Activated CD8-positive, alpha-beta T cell treated with anti-CD3 and anti-CD28 coated beads, Interleukin-2, amount 10 ng/mL, durations not matched to agents 7 days and 5 days (primary cell): ENCODE measurements at regions not wholly inside any gene's neighbourhood (a gene's known extent, or its start where the extent isn't known, plus 50 kb on each side); places are given as distances from the start of the nearest gene placed in this dataset.

Experiments used
- ATAC-seq: fragments of 150-1000 bp; cut with Tn5 transposase; one replicate; pipeline ENCODE4 v1.10.0; 2021; ENCODE audit warnings: moderate library complexity
- CTCF ChIA-PET: fragments of 350-600 bp; sonication (Branson Sonifier 250); formaldehyde crosslinking; loops from one replicate; lab custom pipeline; 2021; ENCODE audit warnings: antibody characterized with exemption; lab: Charles Lee
- POLR2A ChIA-PET: fragments of 350-600 bp; sonication (Branson Sonifier 250); formaldehyde crosslinking; loops from one replicate; lab custom pipeline; 2021; ENCODE audit warnings: antibody characterized with exemption; lab: Charles Lee
- DNase-seq: peaks from one replicate; pipeline ENCODE4 v3.0.0-alpha.2; 2020
- H3K27ac Mint-ChIP-seq: one replicate; pipeline ENCODE4 v1.8.0; 2021; ENCODE audit warnings: mild to moderate bottlenecking, mixed read lengths
- H3K27me3 Mint-ChIP-seq: one replicate; pipeline ENCODE4 v1.8.0; 2021; ENCODE audit warnings: low read depth, mixed read lengths
- H3K36me3 Mint-ChIP-seq: one replicate; pipeline ENCODE4 v1.8.0; 2021; ENCODE audit warnings: low read depth, mixed read lengths
- H3K4me1 Mint-ChIP-seq: one replicate; pipeline ENCODE4 v1.8.0; 2021; ENCODE audit warnings: low read depth, mixed read lengths
- H3K4me3 Mint-ChIP-seq: one replicate; pipeline ENCODE4 v1.8.0; 2021; ENCODE audit warnings: mild to moderate bottlenecking, mixed read lengths
- H3K9me3 Mint-ChIP-seq: one replicate; pipeline ENCODE4 v1.8.0; 2022; ENCODE audit warnings: mixed read lengths; ENCODE audit not compliant: insufficient read depth

DNA sequence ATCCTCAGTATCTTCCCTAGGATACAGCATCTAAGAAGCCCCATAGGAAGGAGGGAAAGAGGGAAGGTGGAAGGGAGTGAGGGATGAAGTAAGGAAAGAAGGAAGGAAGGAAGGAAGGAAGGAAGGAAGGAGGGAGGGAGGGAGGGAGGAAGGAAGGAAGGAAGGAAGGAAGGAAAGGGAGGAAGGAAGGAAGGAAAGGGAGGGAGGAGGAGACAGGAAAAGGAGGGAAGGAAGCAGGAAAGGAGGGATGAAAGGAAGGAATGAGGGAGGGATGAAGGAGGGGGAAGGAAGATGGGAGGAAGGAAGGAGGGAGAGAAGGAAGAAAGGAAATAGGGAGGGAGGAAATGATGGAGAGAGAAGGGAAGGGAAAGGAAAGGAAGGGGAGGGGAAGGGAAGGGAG, 455.6 kb upstream of the ZMIZ1 start:
- DNase-seq (no peak), ATAC-seq (no peak)
- Mint-ChIP-seq H3K4me3 (no peak overlapping the region), H3K9me3 (peaks cover 5% of the 10 kb centered on the region), H3K27me3 (peaks cover 15% of the 10 kb centered on the region), H3K27ac (no peak overlapping the region), H3K4me1 (no peaks in the 10 kb centered on the region), H3K36me3 (no peaks in the 10 kb centered on the region)
- ChIA-PET CTCF (no interaction called here), POLR2A (no interaction called here)

DNA sequence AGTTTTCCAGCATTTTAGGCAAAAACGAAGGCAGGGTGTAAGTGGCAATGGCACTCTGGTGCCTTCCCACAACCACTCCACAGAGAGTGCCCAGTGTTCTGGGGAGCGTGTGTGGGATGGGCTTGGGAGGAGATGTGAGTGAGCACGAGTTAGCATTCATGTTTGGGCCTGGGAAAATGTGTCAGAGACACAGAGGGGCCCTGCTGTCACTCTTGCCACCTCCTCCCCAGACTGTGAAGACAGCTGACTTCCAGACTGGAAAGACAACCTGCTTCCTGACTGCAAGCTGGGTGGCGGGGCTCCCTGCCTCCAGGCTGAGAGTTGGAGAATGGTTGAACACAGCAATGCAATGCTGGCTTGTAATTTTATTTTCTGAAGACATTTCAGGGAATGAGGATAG, 454.5 kb upstream of the ZMIZ1 start:
- H3K27ac Mint-ChIP-seq: no peak overlapping the region
- H3K4me3 Mint-ChIP-seq: no peak overlapping the region
- no peaks in the 10 kb centered on the region for H3K4me1 Mint-ChIP-seq
- H3K27me3 Mint-ChIP-seq: peaks cover 14% of the 10 kb centered on the region
- H3K36me3 Mint-ChIP-seq: no peaks in the 10 kb centered on the region
- DNase-seq (no peak), ATAC-seq (no peak)
- no peaks in the 10 kb centered on the region for H3K9me3 Mint-ChIP-seq
- POLR2A ChIA-PET: no interaction called here
- CTCF ChIA-PET: interaction anchor here (0.9 kb wide), 1 partner anchor 581 kb away, joined by 3 read pairs; no protein-coding TSS in a partner anchor

DNA sequence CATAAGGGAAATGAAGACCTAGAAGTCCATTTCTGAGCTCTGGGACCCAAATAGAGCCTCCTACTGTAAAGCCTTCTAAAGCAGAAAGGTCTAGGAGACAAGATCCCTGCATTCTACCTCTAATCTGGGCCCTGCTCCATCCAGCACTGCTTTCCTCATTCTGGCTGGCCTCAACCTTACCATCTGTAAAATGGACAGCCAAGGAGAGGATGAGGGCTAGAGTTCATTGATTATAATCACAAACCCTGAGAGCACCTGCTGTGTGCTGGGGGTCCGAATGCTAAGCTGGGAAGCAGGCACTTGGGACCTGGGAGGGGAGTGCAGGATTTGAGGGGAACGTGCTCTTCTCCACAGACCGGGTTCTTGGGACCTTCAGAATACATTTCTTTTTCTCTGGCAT, 454.0 kb upstream of the ZMIZ1 start:
- H3K9me3 Mint-ChIP-seq: no peaks in the 10 kb centered on the region
- CTCF ChIA-PET: interaction anchor here (0.9 kb wide), 1 partner anchor 581 kb away, joined by 3 read pairs; no protein-coding TSS in a partner anchor

DNA sequence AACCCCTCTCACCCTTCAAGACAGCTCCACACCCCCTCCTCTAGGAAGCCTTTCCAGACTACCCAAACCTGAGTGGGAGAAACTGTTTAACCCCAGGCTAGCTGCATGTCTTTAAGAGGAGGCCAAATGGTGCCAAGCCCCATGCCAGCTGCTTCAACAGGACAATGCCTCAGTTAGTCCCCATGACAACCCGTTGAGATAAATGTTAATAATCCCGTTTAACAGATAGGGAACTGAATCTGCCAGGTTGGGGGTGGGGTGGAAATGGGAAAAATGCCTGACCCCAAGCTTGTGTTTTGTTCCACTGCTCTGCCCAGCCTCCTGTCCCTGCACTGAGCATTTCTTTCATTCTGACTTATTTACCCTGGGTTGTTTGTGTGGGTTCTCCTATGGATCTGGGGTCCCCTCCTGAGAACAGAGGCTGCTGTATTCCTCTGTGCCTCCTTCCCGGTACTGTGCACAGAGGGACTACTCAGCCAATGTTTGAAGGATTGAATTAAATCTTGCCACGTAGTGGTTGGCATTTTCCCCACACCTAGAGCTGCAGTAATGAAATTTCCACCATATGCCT, 452.6 kb upstream of the ZMIZ1 start:
- no peaks in the 10 kb centered on the region for H3K36me3 Mint-ChIP-seq
- ATAC-seq (no peak), DNase-seq (no peak)
- POLR2A ChIA-PET: no interaction called here
- peaks cover 6% of the 10 kb centered on the region for H3K27me3 Mint-ChIP-seq
- no peaks in the 10 kb centered on the region for H3K9me3 Mint-ChIP-seq
- CTCF ChIA-PET: no interaction called here
- H3K4me3 Mint-ChIP-seq: no peak overlapping the region
- H3K4me1 Mint-ChIP-seq: no peaks in the 10 kb centered on the region
- H3K27ac Mint-ChIP-seq: no peak overlapping the region

More for the DNA sequence above, 454.0 kb upstream of the ZMIZ1 start:
- Mint-ChIP-seq H3K27me3 (peaks cover 13% of the 10 kb centered on the region), H3K4me3 (no peak overlapping the region), H3K4me1 (no peaks in the 10 kb centered on the region), H3K27ac (no peak overlapping the region), H3K36me3 (no peaks in the 10 kb centered on the region)
- POLR2A ChIA-PET: no interaction called here
- ATAC-seq: no peak
- no peak for DNase-seq

DNA sequence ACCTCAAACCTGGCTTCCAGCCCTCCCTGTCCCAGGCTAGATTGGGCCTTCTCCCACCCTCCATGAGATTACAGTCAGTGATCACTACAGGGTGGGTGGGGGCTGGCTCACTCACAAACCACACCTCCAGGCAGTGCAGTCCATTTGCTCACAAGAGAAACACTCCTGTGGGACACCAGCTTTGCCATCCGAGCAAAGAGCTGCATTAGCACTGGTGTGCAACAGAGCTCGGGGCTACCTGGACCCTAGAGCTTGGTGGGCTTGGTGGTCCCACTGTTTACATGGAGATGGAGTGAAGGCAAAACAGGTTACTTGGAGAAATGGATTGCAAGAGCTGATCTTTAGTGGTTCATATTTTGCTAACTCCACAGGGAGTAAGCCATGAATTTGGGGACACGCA, 451.7 kb upstream of the ZMIZ1 start:
- Mint-ChIP-seq H3K36me3 (no peaks in the 10 kb centered on the region), H3K4me1 (no peaks in the 10 kb centered on the region), H3K9me3 (no peaks in the 10 kb centered on the region), H3K27me3 (peaks cover 6% of the 10 kb centered on the region), H3K4me3 (no peak overlapping the region), H3K27ac (no peak overlapping the region)
- ChIA-PET POLR2A (no interaction called here), CTCF (no interaction called here)
- DNase-seq: no peak
- ATAC-seq: no peak

DNA sequence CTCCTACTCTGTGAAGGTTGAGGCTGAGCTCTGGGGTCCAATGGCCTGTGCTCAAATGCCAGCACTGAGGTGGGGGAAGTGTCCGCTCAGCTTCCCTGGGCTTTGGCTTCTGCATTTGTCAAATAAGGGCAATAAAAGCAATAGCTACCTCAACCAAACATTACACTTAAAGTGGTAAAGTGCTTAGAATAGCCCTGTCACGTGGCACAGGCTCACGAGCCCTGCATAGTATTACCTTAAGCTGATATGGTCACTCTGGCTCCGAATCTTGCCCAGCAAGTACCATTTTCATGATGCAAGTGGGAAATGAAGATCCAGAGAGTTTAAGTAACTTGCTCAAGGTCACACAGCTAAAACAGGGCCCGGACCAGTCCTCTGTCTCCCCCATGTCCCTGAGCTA, 451.1 kb upstream of the ZMIZ1 start:
- Mint-ChIP-seq H3K9me3 (no peaks in the 10 kb centered on the region), H3K4me1 (no peaks in the 10 kb centered on the region), H3K27ac (no peak overlapping the region), H3K36me3 (no peaks in the 10 kb centered on the region), H3K4me3 (no peak overlapping the region), H3K27me3 (peaks cover 6% of the 10 kb centered on the region)
- POLR2A ChIA-PET: no interaction called here
- DNase-seq (no peak), ATAC-seq (no peak)
- CTCF ChIA-PET: no interaction called here

DNA sequence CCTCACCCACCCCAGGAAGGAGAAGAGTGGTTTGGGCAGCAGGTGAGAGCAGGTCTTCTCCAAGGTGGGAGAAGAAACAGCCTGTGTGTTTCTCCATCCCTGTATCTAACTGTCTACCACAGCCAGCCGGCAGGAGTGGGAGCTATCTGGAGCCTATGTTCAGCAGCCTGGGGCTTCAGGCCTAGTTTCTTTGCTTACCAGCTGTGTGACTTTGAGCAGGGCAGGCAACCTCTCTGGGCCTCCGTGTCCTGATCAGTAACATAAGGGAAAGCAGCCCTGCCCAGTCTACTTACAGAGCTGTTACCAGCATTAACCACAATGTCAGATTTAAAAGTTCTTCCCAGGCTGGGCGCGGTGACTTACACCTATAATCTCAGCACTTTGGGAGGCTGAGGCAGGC, 450.7 kb upstream of the ZMIZ1 start:
- ChIA-PET CTCF (no interaction called here), POLR2A (no interaction called here)
- Mint-ChIP-seq H3K4me1 (no peaks in the 10 kb centered on the region), H3K36me3 (no peaks in the 10 kb centered on the region), H3K9me3 (no peaks in the 10 kb centered on the region), H3K27me3 (peaks cover 8% of the 10 kb centered on the region), H3K27ac (no peak overlapping the region), H3K4me3 (no peak overlapping the region)
- ATAC-seq (no peak), DNase-seq (no peak)

DNA sequence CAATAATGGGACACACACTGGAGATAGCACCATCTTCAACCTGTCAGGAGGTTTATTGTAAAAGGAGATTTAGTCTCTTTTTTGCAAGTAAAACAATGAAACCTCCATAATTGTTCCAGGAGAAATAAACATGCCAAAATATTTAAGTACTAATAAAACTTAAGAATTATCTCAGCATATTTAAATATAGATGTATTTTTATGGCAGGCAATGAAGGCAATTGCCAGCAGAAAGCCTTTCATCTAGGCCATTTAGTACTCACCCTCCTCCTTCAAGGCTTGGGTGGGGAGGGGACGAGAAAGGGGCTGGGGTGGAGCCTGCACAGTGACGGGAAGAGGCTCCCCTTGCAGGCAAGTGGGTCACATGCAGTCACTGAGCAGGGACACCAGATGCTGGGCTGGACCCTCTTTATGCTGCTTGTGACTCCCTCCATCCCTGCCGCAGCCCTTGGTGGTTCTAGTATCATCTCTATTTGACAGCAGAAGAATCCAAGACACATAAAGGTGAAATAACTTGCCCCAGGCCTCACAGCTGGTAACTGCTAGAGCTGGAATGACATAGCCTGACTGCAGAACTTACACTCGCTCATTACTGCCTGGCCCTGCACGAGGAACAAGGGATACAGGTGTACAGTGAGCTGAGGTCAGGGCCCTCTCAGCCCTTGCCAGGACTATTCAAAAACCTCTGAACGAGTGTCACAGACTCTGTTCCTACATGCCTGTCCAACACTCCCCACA, 449.5 kb upstream of the ZMIZ1 start:
- ATAC-seq (no peak), DNase-seq (no peak)
- Mint-ChIP-seq H3K9me3 (no peaks in the 10 kb centered on the region), H3K4me3 (no peak overlapping the region), H3K36me3 (no peaks in the 10 kb centered on the region), H3K27me3 (peaks cover 14% of the 10 kb centered on the region), H3K4me1 (no peaks in the 10 kb centered on the region), H3K27ac (no peak overlapping the region)
- ChIA-PET CTCF (interaction anchor here (1.1 kb wide), 1 partner anchor 14 kb away, joined by 3 read pairs; no protein-coding TSS in a partner anchor), POLR2A (no interaction called here)

DNA sequence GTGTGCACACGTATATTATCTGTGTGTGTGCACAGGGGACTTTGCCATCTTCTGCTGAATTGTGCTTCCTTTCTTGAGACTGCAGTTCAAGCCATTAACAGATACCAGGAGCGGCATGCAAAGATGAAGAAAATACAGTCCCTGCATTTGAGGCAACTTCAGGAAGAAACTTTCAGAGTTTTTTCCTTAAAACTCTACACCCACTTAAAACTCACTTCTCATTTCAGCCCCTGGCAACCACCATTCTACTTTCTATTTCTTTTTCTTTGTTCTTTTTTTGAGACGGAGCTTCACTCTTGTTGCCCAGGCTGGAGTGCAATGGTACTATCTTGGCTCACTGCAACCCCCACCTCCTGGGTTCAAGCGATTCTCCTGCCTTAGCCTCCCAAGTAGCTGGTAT, 448.9 kb upstream of the ZMIZ1 start:
- CTCF ChIA-PET: interaction anchor here (1.1 kb wide), 1 partner anchor 13 kb away, joined by 3 read pairs; no protein-coding TSS in a partner anchor

DNA sequence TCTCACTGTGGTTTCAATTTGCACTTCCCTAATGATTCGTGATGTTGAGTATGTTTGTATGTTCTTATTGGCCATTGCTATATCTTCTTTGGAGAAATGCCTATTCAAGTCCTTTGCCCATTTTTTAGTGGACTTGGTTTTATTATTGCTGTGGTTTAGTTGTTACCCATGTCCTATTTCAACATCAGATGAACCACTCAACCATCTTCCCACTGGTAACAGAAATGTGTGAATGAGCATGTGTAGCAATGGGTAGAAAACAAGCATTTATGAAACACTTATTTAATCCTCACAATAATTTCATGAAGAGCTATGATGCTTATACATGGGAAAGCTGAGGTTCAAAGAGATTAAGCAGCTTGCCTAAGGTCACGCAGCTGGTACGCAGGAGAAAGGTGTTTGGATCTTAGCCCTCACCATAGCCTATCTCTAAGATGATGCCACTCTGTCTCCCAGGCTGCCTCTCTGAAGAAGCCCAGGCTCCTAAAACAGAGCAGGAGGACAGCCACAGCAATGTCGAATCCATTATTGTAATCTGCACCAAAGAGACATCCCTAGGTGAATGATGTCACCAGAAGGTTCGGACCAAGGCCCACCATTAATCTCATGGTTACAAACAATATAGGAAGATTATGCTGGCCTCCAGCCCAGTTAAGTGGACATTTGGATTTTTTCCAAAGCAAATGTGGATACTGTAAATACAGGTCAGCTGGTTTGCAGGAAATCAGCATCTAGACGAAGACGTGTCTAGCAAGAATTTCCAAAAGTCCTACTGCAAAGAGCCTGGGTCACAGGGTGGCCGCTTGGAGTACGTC, 447.6 kb upstream of the ZMIZ1 start:
- no peak for DNase-seq
- POLR2A ChIA-PET: no interaction called here
- peaks cover 12% of the 10 kb centered on the region for H3K27me3 Mint-ChIP-seq
- CTCF ChIA-PET: no interaction called here
- H3K36me3 Mint-ChIP-seq: no peaks in the 10 kb centered on the region
- no peak overlapping the region for H3K27ac Mint-ChIP-seq
- ATAC-seq: no peak
- no peaks in the 10 kb centered on the region for H3K4me1 Mint-ChIP-seq
- H3K4me3 Mint-ChIP-seq: no peak overlapping the region
- H3K9me3 Mint-ChIP-seq: no peaks in the 10 kb centered on the region

More for the DNA sequence above, 448.9 kb upstream of the ZMIZ1 start:
- no peak overlapping the region for H3K4me3 Mint-ChIP-seq
- no peaks in the 10 kb centered on the region for H3K36me3 Mint-ChIP-seq
- H3K9me3 Mint-ChIP-seq: no peaks in the 10 kb centered on the region
- H3K4me1 Mint-ChIP-seq: no peaks in the 10 kb centered on the region
- DNase-seq (no peak), ATAC-seq (no peak)
- POLR2A ChIA-PET: no interaction called here
- peaks cover 14% of the 10 kb centered on the region for H3K27me3 Mint-ChIP-seq
- H3K27ac Mint-ChIP-seq: no peak overlapping the region

DNA sequence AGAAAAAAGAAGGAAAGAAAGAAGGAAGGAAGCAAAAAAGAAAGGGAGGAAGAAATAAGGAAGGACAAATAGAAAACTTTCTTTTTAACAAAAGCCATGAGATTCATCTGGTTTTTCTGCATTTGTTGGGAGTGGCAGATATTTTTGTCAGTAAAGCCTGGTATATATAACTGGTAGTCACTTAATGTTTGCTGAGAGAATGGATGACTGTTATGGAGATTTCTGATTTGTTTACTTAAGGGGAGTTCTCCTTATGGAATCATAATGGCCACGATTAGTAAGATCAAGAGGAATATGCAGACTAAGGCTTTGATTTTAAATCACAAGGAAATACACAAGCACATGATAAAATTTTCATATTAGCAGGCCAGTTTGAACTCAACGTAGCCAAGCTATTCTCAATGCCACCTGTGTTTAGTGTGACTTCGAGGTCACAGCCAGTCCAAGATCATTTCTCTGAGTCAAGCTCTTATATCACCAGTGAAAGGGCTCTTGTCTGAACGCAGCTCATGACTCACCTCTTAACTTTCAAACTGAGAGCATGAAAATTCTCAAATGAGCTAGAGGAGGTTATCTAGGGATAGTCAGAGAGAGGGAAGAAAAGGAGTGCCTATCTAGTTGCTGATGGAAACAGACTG, 445.1 kb upstream of the ZMIZ1 start:
- H3K9me3 Mint-ChIP-seq: no peaks in the 10 kb centered on the region
- H3K4me3 Mint-ChIP-seq: no peak overlapping the region
- peaks cover 8% of the 10 kb centered on the region for H3K27me3 Mint-ChIP-seq
- POLR2A ChIA-PET: no interaction called here
- H3K27ac Mint-ChIP-seq: no peak overlapping the region
- no peak for ATAC-seq
- no peaks in the 10 kb centered on the region for H3K4me1 Mint-ChIP-seq
- no peak for DNase-seq
- CTCF ChIA-PET: no interaction called here
- no peaks in the 10 kb centered on the region for H3K36me3 Mint-ChIP-seq

DNA sequence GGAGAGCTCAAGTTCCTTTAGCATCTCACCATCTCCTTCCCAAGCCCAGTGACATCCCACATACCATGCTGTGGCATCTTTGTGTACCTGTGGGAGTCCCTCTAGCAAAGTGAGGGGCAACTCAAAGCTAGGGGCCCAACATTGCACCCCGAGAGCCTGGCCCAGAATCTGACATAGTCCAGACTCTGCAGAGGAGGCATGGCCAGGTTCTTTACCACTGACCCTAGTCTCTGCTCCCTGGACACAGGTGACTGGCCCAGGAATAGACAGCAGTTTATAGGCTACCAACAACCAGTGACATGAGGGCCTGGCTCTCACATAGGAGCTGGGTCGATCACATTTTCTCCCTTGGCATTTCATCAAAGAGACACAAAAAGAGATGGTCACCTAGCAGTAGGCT, 444.0 kb upstream of the ZMIZ1 start:
- CTCF ChIA-PET: no interaction called here
- ATAC-seq (no peak), DNase-seq (no peak)
- Mint-ChIP-seq H3K27me3 (peaks cover 8% of the 10 kb centered on the region), H3K4me1 (no peaks in the 10 kb centered on the region), H3K27ac (no peak overlapping the region), H3K4me3 (no peak overlapping the region), H3K9me3 (no peaks in the 10 kb centered on the region), H3K36me3 (no peaks in the 10 kb centered on the region)
- POLR2A ChIA-PET: no interaction called here
